Right lobe of liver (tissue), 4 donors: ENCODE measurements at regions not wholly inside any gene's neighbourhood (a gene's known extent, or its start where the extent isn't known, plus 50 kb on each side); places are given as distances from the start of the nearest gene placed in this dataset.

Experiments used
- POLR2A ChIP-seq: fragments of 450-650 bp; IDR thresholded peaks from one replicate; pipeline ENCODE4 v1.6.1; 2017; ENCODE audit warnings: antibody characterized with exemption, mild to moderate bottlenecking
- TF ChIP-seq, protein P1 (sequence below), 4 donors: fragments of 200-600 bp in 3 of 4; fragments of 450-650 bp in 1 of 4; IDR thresholded peaks; one replicate each; pipeline versions ENCODE4 v1.5.1 to v1.8.0; 2016 to 2022; ENCODE audit warnings: antibody characterized with exemption in 4 of 4, mild to moderate bottlenecking in 2 of 4
- donor health status: DM: no; HTN: no; CAD: no.
- donor health status: DM: no; HTN: no; CAD: no.
- donor health status: DM: no; HTN: yes; CAD: no.

DNA sequence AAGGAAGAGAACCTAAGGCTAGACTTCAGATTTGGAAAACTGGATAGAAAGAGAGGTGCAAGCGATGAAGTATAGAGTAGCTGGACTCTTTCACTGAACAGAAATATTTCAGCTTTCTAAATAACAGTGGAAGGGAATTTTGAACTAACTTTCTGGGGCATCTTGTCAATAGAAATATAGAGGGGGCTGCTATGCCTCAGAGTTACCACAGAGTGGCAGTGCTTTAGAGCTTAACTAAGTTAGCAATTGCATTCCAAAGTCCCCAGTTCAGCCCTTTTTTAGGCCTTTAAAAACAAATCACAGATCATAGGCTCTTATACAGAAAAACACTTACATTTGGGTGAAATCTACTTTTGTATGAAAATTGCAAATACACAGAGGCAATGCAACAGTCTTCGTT is 154.2 kb upstream of the CDH8 start:
- TF ChIP-seq POLR2A = no peak
- TF ChIP-seq, protein P1, sequence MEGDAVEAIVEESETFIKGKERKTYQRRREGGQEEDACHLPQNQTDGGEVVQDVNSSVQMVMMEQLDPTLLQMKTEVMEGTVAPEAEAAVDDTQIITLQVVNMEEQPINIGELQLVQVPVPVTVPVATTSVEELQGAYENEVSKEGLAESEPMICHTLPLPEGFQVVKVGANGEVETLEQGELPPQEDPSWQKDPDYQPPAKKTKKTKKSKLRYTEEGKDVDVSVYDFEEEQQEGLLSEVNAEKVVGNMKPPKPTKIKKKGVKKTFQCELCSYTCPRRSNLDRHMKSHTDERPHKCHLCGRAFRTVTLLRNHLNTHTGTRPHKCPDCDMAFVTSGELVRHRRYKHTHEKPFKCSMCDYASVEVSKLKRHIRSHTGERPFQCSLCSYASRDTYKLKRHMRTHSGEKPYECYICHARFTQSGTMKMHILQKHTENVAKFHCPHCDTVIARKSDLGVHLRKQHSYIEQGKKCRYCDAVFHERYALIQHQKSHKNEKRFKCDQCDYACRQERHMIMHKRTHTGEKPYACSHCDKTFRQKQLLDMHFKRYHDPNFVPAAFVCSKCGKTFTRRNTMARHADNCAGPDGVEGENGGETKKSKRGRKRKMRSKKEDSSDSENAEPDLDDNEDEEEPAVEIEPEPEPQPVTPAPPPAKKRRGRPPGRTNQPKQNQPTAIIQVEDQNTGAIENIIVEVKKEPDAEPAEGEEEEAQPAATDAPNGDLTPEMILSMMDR (IDR thresholded peaks at IDR 0.05) = peak; percentile 43 to 58 (median 44)
